Hematopoietic multipotent progenitor cell (in vitro differentiated cells): ENCODE measurements at regions not wholly inside any gene's neighbourhood (a gene's known extent, or its start where the extent isn't known, plus 50 kb on each side); places are given as distances from the start of the nearest gene placed in this dataset.
"Not testable (repeated sequence)": the region's sequence is repeated elsewhere in the genome, so short reads cannot be mapped to it uniquely, and the experiment has no call there.

Experiments used
- DNase-seq, 3 donors: peaks; one replicate each; pipeline ENCODE4 v3.0.0-alpha.2; 2011 to 2015; ENCODE audit warnings: low read depth in 2 of 3, low spot score in 2 of 3

GRCh38 chr15:96041982-96042733, 288.3 kb upstream of the NR2F2 start:
- no peak for DNase-seq

DNA sequence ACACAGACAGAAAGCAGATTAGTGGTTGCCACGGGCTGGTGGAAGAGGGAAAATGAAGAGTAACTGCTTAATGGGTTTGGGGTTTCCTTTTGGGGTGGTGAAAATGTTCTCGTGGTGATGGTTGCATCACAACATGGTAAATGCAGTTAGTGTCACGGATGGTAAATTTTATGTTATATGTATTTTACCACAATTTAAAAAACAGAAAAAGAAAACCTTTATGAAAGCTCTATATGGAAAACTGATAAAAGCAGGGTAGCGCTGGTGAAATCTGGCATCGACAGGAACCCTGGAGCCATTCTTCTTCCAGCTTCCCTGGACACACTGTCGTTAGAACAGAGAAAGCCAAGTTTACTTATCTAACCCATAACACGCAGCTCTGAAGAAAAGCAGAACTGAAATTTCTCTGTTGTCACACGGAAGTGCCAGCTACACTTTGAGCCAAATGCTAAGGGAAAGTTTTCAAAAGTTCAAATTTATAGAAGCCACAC, 287.7 kb upstream of the NR2F2 start:
- DNase-seq, result peak in 1 of 3 donors; percentile 60

- DNase-seq, result no peak
Measured at GRCh38 chr15:96043591-96044171, 286.8 kb upstream of the NR2F2 start.

DNA sequence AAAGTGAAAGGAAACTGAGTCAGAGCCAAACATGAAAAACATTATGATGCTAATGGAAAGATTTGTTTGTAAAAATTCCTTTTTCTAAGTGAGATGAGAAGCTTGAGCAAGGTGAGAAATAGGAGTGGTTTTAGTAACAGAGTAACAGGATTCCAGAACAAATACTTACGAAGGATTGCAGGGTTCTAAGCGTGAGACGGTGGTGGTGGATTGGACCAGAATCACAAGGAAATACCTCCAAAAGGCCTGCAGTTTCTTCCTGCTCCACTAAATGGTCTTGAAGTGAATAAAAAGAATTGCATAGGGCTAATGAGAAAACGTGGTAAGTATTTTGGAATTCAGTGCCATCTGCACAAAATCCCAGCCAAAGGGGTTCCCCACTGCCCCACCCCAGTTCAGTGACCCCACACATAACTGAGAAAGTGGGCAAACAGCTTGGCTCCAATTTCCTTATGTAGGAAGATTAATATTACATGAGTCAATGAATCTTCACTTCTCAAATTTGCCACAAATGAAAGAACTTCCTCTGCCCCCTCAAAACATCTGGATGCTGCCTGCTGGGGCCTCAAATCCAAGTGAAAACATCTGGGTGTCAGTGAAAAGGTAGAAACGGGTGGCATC, 283.8 kb upstream of the NR2F2 start:
- DNase-seq, result no peak

DNA sequence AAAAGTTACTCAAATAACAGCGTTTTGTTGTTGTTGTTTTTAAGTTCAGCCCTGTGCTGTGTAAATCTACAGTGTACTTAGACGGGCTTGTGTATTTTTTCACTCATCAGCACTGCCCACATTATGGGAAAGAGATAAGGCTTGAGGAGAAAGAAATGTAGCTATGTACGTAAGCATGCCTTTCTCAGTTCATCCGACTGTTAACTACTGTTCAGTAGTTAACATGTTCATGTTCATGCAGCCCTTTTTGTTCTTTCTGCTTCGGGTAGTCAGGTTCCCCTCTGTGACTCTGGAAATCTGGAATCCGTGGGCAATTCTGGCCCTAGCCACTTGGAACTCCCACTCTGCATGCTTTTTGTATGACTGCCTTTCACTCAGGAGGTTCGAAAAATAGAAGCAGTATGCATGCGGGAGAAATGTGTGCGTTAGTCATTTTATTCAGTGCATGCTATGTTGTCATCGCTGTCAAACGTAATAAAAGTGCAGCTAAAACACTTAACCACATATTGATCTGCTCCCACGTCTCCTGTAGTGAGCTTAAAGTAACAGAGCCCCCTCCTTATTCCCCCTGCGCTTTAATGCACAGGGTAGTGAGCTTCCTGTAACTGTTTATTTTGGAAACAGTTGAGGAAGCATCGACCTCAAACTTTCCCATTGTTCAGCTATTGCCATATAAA, 283.1 kb upstream of the NR2F2 start:
- DNase-seq, result no peak

- no peak for DNase-seq
Measured at GRCh38 chr15:96049323-96049722, 281.2 kb upstream of the NR2F2 start.

GRCh38 chr15:96049766-96050165, 280.7 kb upstream of the NR2F2 start:
- no peak for DNase-seq

DNA sequence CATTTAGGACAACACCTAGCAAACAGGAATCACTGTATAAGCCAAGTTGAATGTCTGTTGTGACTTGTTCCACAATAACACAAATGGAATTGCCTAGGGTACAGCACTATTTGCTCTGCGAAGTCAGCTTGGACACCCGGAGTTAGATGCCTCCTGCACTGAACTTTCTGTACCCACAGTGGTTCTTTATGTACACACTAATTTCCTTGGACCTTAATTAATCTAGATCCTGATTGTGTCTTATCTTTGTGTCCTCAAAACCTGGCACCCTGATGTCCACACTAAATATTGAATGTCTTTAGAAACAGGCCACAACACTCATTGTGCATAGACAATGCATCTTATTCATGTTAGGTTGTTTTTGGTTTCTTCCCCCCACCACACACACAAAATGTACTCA, 278.9 kb upstream of the NR2F2 start:
- no peak for DNase-seq

DNA sequence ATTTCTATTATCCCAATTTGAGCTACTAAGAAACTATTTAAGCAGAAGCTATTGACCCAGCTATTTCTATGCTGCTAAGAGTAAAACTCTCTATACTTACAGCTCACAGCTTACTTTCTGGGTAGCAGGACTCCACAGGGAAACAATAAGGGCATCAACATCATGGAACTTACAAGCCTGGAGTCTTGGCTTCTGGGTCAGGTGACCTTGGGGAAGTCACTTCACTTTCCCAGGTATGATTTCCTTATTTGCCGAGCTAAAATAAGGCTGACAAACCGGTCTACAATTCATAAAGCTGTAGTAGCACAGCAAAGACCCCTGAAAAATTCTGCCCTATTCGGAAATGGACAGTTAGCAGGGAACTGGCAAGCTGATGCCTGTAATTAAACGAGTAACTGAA, 278.3 kb upstream of the NR2F2 start:
- DNase-seq, result no peak

DNA sequence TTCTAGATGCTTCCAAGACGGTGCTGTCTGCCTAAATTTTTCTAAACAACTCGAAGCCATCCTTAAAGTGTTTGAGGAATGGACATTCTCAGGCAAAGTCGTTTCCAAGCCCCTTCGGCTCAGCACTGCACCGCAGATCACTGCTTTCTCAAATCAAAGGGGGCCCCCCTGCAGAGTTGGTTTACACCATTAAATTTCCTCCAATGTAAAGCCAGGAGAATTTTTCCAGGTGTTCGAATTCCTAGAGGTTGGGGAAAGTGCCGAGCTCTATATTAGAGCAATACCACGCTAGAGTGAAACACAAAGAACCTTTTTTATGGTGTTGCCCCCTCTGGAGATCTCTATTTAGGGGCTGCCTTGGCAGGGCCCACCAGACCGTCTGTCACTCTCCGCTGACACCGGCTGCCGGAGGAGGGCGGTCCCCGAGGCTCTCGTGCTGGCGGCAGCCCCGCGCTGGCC, 277.9 kb upstream of the NR2F2 start:
- no peak for DNase-seq

- DNase-seq, result peak in 2 of 3 donors; percentile 16 to 27
Measured at GRCh38 chr15:96053031-96053780, 277.3 kb upstream of the NR2F2 start.

DNA sequence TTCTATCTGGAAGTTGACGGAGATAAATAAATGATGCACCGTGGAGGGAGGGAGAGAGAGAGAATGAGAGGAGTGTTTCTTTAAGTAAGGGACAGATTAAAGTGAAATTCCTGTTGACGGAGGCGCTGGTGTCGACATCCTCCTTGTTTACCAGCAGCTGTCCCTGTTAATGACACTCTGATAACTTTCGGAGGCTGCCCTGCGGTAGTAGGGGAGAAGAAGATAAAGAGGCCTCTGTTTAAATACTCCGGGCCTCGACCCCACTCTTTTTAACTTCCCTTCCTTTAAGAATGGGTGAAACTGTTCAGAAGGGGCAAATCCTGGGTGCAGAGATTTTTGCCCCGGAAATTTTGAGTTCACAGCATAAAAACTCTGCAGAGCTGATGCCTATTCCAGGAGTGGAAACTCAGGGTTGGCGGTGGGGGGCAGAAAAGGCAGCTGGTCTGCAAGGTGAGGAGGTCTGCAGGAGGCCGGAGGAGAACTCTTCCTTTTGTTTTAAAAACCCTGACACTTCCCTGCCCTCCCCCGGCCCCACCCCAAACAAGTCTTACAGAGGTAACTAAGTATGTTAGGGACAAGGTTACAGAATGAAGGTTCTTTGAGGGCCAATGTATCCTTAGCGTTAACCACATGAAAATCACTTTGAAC, 276.6 kb upstream of the NR2F2 start:
- no peak for DNase-seq

GRCh38 chr15:96054621-96055020, 275.9 kb upstream of the NR2F2 start:
- DNase-seq, result no peak

DNA sequence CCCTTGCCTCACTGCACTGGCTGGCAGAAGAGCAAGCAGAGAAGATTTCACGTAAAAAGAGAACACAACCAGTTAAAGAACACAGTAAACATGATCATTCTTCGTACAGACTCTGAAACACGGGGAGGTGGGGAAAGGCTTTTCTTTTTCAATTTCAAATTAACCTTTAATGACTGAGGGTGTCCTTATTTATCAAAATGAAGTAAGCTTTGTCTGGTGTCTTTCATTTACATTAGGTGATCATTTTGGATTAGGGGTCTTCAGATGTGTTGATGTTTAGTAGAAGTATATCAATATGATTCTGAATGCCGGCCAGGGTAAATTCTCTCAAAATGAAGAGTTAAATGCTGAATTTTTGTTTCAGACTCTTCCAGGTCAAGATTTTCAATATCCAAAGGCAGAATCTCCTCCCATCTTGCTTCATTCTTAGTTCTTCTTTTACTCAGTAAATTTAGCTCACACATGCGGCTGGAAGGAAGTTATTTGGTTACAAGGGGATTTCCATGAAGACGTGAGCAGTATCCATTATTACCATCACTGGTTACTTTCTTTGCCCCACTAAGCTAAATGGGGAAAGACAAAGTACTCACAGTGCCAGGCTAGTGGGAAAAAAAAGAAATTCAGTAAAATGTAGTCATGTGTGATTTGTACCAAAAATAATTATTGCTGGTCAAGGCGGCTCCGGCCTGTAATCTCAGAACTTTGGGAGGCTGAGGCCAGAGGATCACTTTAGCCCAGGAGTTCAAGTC, 272.2 kb upstream of the NR2F2 start:
- peak in 2 of 3 donors; percentile 37 to 44 for DNase-seq

GRCh38 chr15:96058852-96059103, 271.7 kb upstream of the NR2F2 start:
- DNase-seq, result not testable (repeated sequence)

- DNase-seq, result not testable (repeated sequence)
Measured at GRCh38 chr15:96060591-96060990, 269.9 kb upstream of the NR2F2 start.

GRCh38 chr15:96064351-96064756, 266.1 kb upstream of the NR2F2 start:
- DNase-seq, result no peak

- DNase-seq, result no peak
Measured at GRCh38 chr15:96066126-96066525, 264.4 kb upstream of the NR2F2 start.

- no peak for DNase-seq
Measured at GRCh38 chr15:96066852-96067495, 263.5 kb upstream of the NR2F2 start.
